HCT116 (cell line): ENCODE measurements at regions not wholly inside any gene's neighbourhood (a gene's known extent, or its start where the extent isn't known, plus 50 kb on each side); places are given as distances from the start of the nearest gene placed in this dataset.

ENCODE experiments used
- ATAC-seq: fragments of 200-7000 bp; cut with Tn5 transposase; 2 replicates; pipeline ENCODE4 v1.9.1; 2020; ENCODE audit warnings: mild to moderate bottlenecking, moderate library complexity
- BruUV-seq: library from RNA; stranded (reverse); fragments of 400-500 nt; replicated peaks from 2 replicates; lab custom pipeline; 2021; lab: Mats Ljungman, UMichigan
- CTCF ChIA-PET: fragments of 300-600 bp; sonication (Branson Sonifier 250); formaldehyde crosslinking; loops from one replicate; lab custom pipeline; 2021; ENCODE audit warnings: antibody characterized with exemption; lab: Charles Lee
- POLR2A ChIA-PET: fragments of 300-600, 350-600 bp; sonication (Branson Sonifier 250); formaldehyde crosslinking; loops from one replicate; lab custom pipeline; 2021; ENCODE audit warnings: antibody characterized with exemption; lab: Charles Lee
- RAD21 ChIA-PET, 2 experiments: fragments of 300-600 bp; sonication (Branson Sonifier 250); formaldehyde crosslinking; loops; one replicate each; lab custom pipeline; 2023; ENCODE audit warnings: low total read pairs in 2 of 2; ENCODE audit not compliant: uncharacterized antibody in 2 of 2, unreplicated experiment in 2 of 2, low non-redundant PET in 1 of 2; lab: Charles Lee
- DNase-seq: peaks from one replicate; pipeline ENCODE4 v3.0.0-alpha.2; 2010; ENCODE audit warnings: low read depth, low spot score
- H2AFZ ChIP-seq: fragments of 200-600 bp; shearing (Covaris generic), sonication (generic); 2 replicates; pipeline ENCODE4 v1.6.1; 2017; ENCODE audit warnings: low read depth, mixed run types, mixed read lengths, antibody characterized with exemption, low read length; ENCODE audit not compliant: poor library complexity, severe bottlenecking
- H3K27ac ChIP-seq: 2 replicates; pipeline ENCODE4 v1.5.1; 2012; ENCODE audit warnings: low read depth, low read length
- H3K27me3 ChIP-seq: fragments of 200-600 bp; sonication (generic); 2 replicates; pipeline ENCODE4 v1.6.1; 2016; ENCODE audit warnings: mixed run types, low read length, mixed read lengths; ENCODE audit not compliant: insufficient read depth
- H3K36me3 ChIP-seq, 2 experiments: fragments of 200-500 bp in 1 of 2; fragments of 200-600 bp in 1 of 2; sonication (Bioruptor generic) in 1 of 2; sonication (generic) in 1 of 2; 2 replicates each; pipeline versions ENCODE4 v1.5.1 to v1.6.1; 2014 to 2016; ENCODE audit warnings: low read length in 2 of 2, inconsistent platforms in 1 of 2, mixed read lengths in 1 of 2, mixed run types in 1 of 2; ENCODE audit not compliant: insufficient read depth in 2 of 2, control insufficient read depth in 1 of 2
- H3K4me1 ChIP-seq, 2 experiments: fragments of 200-600 bp in 1 of 2; sonication (generic) in 1 of 2; 2 replicates each; pipeline versions ENCODE4 v1.5.1 to v1.6.1; 2012 to 2017; ENCODE audit warnings: low read length in 2 of 2, inconsistent platforms in 1 of 2, mild to moderate bottlenecking in 1 of 2, mixed read lengths in 1 of 2, mixed run types in 1 of 2, moderate library complexity in 1 of 2; ENCODE audit not compliant: insufficient read depth in 2 of 2, control insufficient read depth in 1 of 2
- H3K4me2 ChIP-seq: fragments of 200-600 bp; sonication (generic); 2 replicates; pipeline ENCODE4 v1.6.1; 2017; ENCODE audit warnings: mixed run types, low read length, mixed read lengths
- H3K4me3 ChIP-seq, 2 experiments: fragments of 200-600 bp in 1 of 2; sonication (generic) in 1 of 2; replicated peaks in 1 of 2; 2 replicates each; pipeline ENCODE4 v1.5.1; 2011 to 2016; ENCODE audit warnings: low read length in 2 of 2, control low read depth in 1 of 2, low read depth in 1 of 2, mild to moderate bottlenecking in 1 of 2, mixed read lengths in 1 of 2, mixed run types in 1 of 2
- H3K79me2 ChIP-seq: fragments of 200-600 bp; sonication (generic); 2 replicates; pipeline ENCODE4 v1.6.1; 2017; ENCODE audit warnings: mild to moderate bottlenecking, mixed run types, low read length, moderate library complexity, mixed read lengths; ENCODE audit not compliant: insufficient read depth
- H3K9ac ChIP-seq: fragments of 200-600 bp; sonication (generic); 2 replicates; pipeline ENCODE4 v1.6.1; 2016; ENCODE audit warnings: low read length, mixed read lengths
- H3K9me2 ChIP-seq: fragments of 200-600 bp; sonication (generic), shearing (Covaris generic); 2 replicates; pipeline ENCODE4 v1.6.1; 2017; ENCODE audit warnings: mixed run types, mild to moderate bottlenecking, moderate library complexity; ENCODE audit not compliant: insufficient read depth
- H3K9me3 ChIP-seq, 2 experiments: fragments of 200-500 bp in 1 of 2; fragments of 200-600 bp in 1 of 2; sonication (Bioruptor generic) in 1 of 2; sonication (generic) in 1 of 2; 2 replicates each; pipeline ENCODE4 v1.6.1; 2014 to 2017; ENCODE audit warnings: low read length in 2 of 2, mixed read lengths in 2 of 2, inconsistent platforms in 1 of 2, low read depth in 1 of 2, mild to moderate bottlenecking in 1 of 2, mixed run types in 1 of 2, moderate library complexity in 1 of 2; ENCODE audit not compliant: control insufficient read depth in 1 of 2, insufficient read depth in 1 of 2
- H4K20me1 ChIP-seq: fragments of 200-600 bp; sonication (generic), shearing (Covaris generic); 2 replicates; pipeline ENCODE4 v1.6.1; 2017; ENCODE audit warnings: mixed run types, mild to moderate bottlenecking, moderate library complexity; ENCODE audit not compliant: insufficient read depth
- ATF3 ChIP-seq: IDR thresholded peaks from 2 replicates; pipeline ENCODE4 v1.6.1; 2012
- CEBPB ChIP-seq: IDR thresholded peaks from 2 replicates; pipeline ENCODE4 v1.6.1; 2012; ENCODE audit warnings: low read depth
- EGR1 ChIP-seq: IDR thresholded peaks from 2 replicates; pipeline ENCODE4 v1.6.1; 2012; ENCODE audit warnings: low read depth
- EZH2 ChIP-seq: fragments of 200-600 bp; sonication (generic); IDR thresholded peaks from 2 replicates; pipeline ENCODE4 v1.6.1; 2017; ENCODE audit warnings: antibody characterized with exemption, mixed run types
- POLR2A ChIP-seq: IDR thresholded peaks from 2 replicates; pipeline ENCODE4 v1.7.0; 2011; ENCODE audit warnings: borderline replicate concordance; ENCODE audit not compliant: insufficient read depth, insufficient read length; ENCODE audit errors: extremely low read depth
- POLR2AphosphoS5 ChIP-seq: IDR thresholded peaks from 2 replicates; pipeline ENCODE4 v1.6.1; 2011; ENCODE audit warnings: mild to moderate bottlenecking, low read depth, low read length, moderate library complexity
- RAD21 ChIP-seq: IDR thresholded peaks from 2 replicates; pipeline ENCODE4 v1.6.1; 2012; ENCODE audit warnings: low read depth, mild to moderate bottlenecking
- REST ChIP-seq: IDR thresholded peaks from 2 replicates; pipeline ENCODE4 v1.6.1; 2012; ENCODE audit warnings: low read depth
- SIN3A ChIP-seq: IDR thresholded peaks from 2 replicates; pipeline ENCODE4 v1.6.1; 2012; ENCODE audit warnings: low read depth
- SP1 ChIP-seq: IDR thresholded peaks from 2 replicates; pipeline ENCODE4 v1.6.1; 2012; ENCODE audit warnings: low read depth
- SRF ChIP-seq: IDR thresholded peaks from 2 replicates; pipeline ENCODE4 v1.6.1; 2012; ENCODE audit warnings: low read depth
- TCF7L2 ChIP-seq: IDR thresholded peaks from 2 replicates; pipeline ENCODE4 v1.7.0; 2011; ENCODE audit warnings: borderline replicate concordance, inconsistent platforms; ENCODE audit not compliant: insufficient read depth, insufficient read length; ENCODE audit errors: extremely low read depth
- intact Hi-C: fragments of 100-400 bp; cut with micrococcal nuclease; formaldehyde crosslinking; loops from 2 replicates; pipeline ENCODE4 v1.10.0; 2022
- TF ChIP-seq, protein P1 (sequence below), 3 experiments: fragments of 200-600 bp in 1 of 3; sonication (generic) in 1 of 3; IDR thresholded peaks in 2 of 3; conservative IDR thresholded peaks in 1 of 3; 2 replicates each; pipeline ENCODE4 v1.5.1; 2012 to 2017; ENCODE audit warnings: low read depth in 2 of 3, low read length in 2 of 3, antibody characterized with exemption in 1 of 3, borderline replicate concordance in 1 of 3, control low read depth in 1 of 3, mild to moderate bottlenecking in 1 of 3, mixed read lengths in 1 of 3, mixed run types in 1 of 3, moderate library complexity in 1 of 3; ENCODE audit not compliant: insufficient read depth in 1 of 3
- TF ChIP-seq, protein P2 (sequence below): IDR thresholded peaks from 2 replicates; pipeline ENCODE4 v1.6.1; 2012

DNA sequence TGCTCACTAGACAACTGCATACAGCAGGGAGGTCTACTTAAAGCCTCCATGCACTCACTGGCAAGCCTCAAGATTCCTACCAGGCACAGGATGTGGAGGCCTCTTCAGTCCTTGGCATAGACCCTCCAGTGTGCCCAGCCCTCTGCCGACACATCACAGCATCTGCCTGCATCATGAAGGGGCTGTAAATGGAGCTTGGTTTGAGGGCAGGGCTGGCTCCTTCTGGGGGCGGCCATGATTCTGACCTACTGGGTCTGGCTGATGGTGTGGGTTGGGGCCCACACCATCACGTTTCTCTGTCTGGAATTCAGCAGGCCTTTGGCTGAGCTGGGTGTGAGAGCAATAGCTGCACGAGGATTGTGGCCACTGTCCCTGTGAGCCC lies 84.9 kb upstream of the SHB start:
- BruUV-seq = no TSS peak
- Histone ChIP-seq H2AFZ (no peak overlapping the region), H3K4me1 (no peaks in the 10 kb centered on the region), H4K20me1 (no peaks in the 10 kb centered on the region), H3K36me3 (no peaks in the 10 kb centered on the region), H3K27me3 (no peaks in the 10 kb centered on the region), H3K4me2 (no peak overlapping the region), H3K9me3 (no peaks in the 10 kb centered on the region), H3K4me3 (no peak overlapping the region), H3K9ac (no peak overlapping the region), H3K9me2 (no peaks in the 10 kb centered on the region), H3K79me2 (no peaks in the 10 kb centered on the region)
- ChIA-PET POLR2A (no interaction called here), CTCF (interaction anchor here (1.4 kb wide), 1 partner anchor 240 kb away, joined by 3 read pairs; no protein-coding TSS in a partner anchor), RAD21 (no interaction called here)
- intact Hi-C loops = no loop called here
- DNase-seq (no peak), ATAC-seq (no peak)
- TF ChIP-seq EZH2 (no peak), EGR1 (no peak), RAD21 (no peak), POLR2A (no peak), TCF7L2 (no peak)
- TF ChIP-seq, all 23 proteins: peak for 0
- H3K27ac ChIP-seq = no peak overlapping the region

DNA sequence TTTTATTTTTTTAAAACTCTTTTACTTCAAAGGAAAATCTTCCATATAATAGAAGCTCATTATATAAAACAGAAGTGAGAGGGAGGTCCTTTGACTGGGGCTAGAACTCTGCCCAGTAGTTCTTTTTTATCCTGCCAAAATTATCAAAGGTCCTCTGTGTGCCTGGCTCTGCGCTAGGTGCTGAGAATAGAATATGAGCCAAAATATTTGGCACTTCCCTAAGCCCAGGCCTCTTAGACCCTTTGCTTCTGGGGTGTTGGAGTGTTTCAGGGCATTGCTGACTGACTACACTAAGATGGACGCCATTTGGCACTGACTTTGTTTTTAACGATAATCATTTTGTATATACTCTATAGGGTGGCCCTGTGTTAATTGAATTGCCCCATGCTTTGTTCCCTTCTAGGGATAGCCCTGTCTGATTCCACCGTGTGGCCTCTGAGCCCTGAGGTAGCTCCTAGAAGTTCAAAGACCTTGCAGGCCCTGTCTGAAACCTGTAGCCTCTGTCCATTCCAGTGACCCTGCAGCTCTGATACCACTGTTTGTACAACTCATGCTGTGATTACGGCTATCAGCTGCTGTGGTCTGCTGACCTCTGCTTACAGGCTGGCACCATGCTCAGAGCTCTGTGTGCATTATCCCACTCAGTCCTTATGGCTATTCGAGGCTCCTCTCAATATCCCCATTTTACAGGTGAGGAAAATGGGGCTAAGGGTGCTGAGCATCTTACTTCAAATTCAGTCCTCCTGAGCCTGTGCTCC lies 84.3 kb upstream of the SHB start:
- no peak overlapping the region for H3K27ac ChIP-seq
- H4K20me1 ChIP-seq = no peaks in the 10 kb centered on the region
- H3K9ac ChIP-seq = no peak overlapping the region
- no peaks in the 10 kb centered on the region for H3K9me2 ChIP-seq
- CTCF ChIA-PET = interaction anchor here (1.4 kb wide), 1 partner anchor 240 kb away, joined by 3 read pairs; no protein-coding TSS in a partner anchor
- no TSS peak for BruUV-seq
- ATAC-seq (no peak), DNase-seq (no peak)
- POLR2A ChIA-PET = no interaction called here
- no peaks in the 10 kb centered on the region for H3K9me3 ChIP-seq
- RAD21 ChIA-PET = no interaction called here
- no peaks in the 10 kb centered on the region for H3K36me3 ChIP-seq
- H3K4me1 ChIP-seq = no peaks in the 10 kb centered on the region
- H3K4me2 ChIP-seq = no peak overlapping the region
- no peaks in the 10 kb centered on the region for H3K79me2 ChIP-seq
- H2AFZ ChIP-seq = no peak overlapping the region
- no peaks in the 10 kb centered on the region for H3K27me3 ChIP-seq
- intact Hi-C loops = no loop called here
- no peak overlapping the region for H3K4me3 ChIP-seq
- TF ChIP-seq SIN3A (no peak), TCF7L2 (no peak), EZH2 (no peak), REST (no peak), SRF (no peak), POLR2AphosphoS5 (no peak), SP1 (no peak), ATF3 (no peak), CEBPB (no peak)
- TF ChIP-seq, protein P1, sequence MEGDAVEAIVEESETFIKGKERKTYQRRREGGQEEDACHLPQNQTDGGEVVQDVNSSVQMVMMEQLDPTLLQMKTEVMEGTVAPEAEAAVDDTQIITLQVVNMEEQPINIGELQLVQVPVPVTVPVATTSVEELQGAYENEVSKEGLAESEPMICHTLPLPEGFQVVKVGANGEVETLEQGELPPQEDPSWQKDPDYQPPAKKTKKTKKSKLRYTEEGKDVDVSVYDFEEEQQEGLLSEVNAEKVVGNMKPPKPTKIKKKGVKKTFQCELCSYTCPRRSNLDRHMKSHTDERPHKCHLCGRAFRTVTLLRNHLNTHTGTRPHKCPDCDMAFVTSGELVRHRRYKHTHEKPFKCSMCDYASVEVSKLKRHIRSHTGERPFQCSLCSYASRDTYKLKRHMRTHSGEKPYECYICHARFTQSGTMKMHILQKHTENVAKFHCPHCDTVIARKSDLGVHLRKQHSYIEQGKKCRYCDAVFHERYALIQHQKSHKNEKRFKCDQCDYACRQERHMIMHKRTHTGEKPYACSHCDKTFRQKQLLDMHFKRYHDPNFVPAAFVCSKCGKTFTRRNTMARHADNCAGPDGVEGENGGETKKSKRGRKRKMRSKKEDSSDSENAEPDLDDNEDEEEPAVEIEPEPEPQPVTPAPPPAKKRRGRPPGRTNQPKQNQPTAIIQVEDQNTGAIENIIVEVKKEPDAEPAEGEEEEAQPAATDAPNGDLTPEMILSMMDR (IDR thresholded peaks at IDR 0.05 in 2 of 3, conservative IDR thresholded peaks at IDR 0.05 in 1 of 3; ENCODE audit: borderline replicate concordance in 1 of 3, insufficient read depth in 1 of 3, low read depth in 2 of 3, low read length in 2 of 3) = no peak
- TF ChIP-seq, protein P2, sequence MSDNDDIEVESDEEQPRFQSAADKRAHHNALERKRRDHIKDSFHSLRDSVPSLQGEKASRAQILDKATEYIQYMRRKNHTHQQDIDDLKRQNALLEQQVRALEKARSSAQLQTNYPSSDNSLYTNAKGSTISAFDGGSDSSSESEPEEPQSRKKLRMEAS = no peak
